Cerebellar cortex (tissue), 1 donor: ENCODE measurements at regions not wholly inside any gene's neighbourhood (a gene's known extent, or its start where the extent isn't known, plus 50 kb on each side); places are given as distances from the start of the nearest gene placed in this dataset.

Source experiments
- DNase-seq: peaks from one replicate; pipeline ENCODE4 v3.0.0-alpha.2; 2015; ENCODE audit warnings: low spot score

DNA sequence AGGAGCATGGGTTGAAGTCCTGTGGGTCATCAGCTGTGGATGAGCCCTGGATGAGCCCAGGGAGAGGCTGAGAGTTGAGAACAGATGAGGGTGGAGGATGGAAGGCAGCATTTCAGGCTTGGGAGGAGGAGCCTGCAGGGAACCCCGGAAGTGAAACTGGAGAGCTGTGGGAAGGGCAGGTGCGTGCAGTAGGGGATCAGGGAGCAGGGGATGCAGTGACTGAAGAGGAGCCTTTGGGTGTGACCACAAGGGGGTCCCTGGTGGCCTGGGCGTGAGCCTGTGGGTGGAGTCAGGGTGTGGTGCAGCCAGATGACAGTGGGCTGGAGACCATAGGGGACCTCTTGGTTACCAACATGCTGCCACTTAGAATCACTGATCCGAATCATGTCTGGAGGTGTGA lies 115.5 kb downstream of the PAPOLA start:
- no peak for DNase-seq

DNA sequence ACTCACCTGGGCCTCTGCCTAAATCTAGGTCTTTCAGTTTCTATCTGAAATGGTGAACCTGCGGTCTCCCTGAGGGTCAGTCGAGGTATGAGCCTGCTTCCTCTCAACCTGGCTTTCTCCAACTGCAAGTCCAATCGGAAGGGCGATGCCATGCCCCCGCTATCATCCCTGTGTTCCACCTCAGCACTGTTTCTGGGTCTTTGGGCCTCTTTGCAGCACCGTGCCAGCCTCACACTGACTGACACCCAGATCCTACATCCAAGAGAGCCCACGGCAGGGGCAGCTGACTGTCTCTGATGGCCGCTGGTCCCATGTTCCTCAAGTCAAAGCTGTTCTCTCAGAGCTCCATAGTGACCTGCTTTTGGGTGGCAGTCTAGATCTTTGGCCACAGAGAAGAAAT lies 120.7 kb downstream of the PAPOLA start:
- no peak for DNase-seq

DNA sequence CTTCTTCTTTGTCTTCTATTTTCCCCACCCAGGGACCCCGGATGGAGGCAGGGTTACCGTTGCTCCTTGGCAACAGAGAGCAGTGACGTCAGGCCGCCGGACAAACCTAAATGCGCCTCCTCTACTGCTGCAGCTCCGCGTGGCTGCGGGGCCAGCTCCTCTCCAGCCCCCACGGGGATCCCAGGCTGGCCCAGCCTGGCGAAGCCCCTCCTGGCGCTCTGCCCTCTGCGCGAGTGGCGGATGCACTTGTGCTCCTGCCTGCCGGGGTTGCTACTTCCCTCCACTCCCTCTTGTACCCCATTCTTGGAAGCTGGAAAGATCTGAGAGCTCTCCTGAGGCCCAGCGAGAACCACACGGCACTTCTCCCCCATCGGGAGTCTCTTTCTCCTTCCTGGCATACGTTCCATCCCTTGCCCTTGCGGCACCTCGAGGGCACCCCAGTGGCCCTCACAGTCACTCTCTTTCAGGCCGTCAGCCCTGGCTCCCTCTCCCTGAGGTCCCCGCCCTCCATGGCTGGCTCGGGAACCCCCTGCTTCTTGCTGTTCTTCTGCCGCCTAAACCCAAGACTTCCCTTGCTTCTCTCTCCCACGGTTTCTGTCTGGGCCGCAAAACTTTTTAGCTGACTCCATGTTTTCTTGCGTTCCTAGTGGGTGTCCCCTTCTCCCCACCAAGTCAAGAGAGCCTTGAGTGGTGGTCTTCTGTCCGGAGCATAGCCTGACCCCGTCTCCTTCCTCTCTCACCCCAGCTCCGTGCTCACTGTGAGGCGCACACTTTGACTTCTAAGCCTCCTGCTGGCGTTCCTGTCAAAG lies 121.7 kb downstream of the PAPOLA start:
- DNase-seq: no peak

DNA sequence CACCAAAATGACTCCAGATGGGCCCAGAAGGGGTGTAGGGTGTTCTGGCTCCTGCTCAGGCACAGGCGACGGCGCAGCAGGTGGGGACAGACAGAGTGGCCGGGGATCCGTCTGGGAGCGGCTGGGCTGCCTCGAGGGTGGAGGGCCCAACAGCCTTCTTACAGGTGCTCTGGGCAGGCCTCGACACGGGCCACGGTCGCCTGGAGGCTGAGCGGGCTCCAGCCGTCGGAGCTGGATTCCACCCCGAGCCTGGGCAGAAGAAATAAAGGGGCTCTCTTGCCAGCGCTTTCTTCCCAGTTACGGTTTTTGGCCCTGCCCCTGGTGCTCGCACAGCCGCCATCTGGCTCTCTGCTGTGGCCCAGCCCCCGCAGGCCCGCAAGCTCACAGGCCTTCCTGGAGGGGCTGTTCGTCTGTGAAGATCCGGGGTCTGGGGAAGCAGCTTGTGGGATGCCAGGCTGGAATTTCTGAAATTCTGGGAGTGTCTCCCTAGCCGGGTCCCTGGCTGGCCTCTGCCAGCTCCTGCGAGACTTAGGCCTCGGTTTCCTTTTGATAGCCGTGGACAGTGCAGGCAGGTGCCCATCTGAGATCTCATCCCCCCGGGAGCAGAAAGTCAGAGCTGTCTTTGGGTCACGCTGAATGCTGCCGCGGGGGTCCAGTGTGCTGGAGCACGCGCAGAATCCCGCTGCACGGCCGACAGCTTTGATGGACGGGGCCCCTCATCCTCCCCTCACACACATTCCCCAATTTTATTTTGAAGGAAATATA lies 122.7 kb downstream of the PAPOLA start:
- peak; percentile 37 for DNase-seq

DNA sequence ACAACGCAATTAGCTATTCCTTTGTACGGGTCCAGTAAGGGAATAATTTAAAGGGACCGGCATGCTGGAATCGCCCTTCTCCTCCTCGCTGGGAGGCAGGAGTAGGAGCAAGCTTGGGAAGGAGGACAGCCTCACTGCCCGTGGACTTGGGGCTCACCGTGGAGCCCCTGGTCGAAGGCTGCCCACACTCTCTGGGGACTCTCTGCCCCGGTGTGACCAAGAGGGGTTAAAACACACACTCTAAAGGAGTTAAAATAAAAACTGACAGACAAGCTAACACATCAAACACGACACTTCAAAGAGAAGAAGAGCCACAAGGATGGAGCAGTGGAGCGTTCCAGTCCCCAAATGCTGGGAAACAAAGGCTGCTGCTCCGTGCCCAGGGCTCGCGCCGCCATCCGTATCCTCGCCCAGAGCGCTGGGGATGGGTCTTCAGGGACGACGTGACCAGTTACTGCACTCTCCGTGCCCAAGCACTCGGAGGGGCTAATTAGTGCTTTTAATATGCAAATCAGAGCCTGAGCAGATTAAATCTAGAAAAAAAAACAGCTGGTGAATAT lies 123.3 kb downstream of the PAPOLA start:
- DNase-seq: no peak

DNA sequence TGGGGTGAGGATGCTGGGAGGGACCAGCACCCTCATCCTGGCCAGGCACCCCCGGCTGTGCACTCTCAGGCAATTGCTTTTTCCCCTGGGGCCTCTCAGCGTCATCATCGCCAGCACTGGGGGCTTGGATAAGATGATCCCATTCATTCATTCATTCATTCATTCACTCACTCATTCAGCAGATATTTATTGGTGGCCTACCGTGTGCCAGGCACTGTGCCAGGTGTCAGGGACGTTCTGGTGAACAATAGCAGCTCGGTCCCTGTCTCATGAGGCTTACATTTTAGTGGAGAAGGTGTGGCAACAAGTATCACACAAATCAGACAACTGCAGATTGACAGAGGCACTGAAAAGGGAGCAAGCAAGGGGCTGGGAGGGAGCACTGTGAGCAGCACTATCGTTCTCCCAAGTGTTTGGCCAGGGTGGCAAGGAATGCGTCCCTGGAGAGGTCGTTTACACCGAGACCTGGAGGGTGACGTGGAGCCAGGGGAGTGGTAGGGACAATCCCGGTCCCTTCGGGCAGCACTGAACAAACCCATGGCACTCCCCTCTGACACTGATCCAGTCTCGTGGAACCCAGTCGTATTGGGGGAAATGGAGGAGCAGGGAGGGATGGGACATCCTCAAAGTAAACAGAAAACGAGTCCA lies 124.1 kb downstream of the PAPOLA start:
- DNase-seq: no peak

DNA sequence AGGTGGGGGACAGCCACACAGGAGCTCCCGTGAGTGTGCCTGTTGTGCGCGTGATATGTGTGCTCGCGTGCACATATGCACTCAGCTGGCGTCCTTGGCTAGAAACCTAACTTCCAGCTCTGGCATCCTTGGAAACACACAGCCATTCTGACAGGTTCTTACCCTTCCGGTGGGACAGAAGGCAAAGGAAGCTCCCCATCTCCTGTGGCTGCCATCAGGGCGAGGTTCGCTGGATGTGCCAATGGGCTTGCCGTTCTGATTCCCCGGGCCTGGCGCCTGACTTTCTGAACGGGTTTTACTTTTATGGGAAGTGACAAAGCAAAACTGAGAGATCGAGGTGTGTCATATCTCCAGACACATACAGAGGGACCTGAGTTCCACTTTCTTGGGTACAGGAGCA lies 124.7 kb downstream of the PAPOLA start:
- no peak for DNase-seq

DNA sequence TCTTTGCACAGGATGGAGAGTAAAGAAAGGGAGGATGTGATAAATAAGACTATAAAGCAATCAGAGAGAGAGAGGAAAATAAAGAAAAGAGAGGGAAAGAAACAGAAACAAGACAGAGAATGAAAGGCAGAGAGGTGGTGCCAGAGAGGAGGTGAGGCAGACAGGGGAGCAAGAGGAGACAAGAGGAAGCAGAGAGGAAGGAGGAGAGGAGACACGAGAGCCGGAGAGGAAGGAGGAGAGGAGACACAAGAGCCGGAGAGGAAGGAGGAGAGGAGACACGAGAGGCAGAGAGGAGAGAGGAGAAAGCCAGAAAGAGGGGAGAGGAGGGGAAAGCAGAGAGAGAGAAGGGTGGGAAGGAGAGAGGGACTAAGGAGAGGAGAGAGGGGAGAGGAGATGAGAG lies 125.2 kb downstream of the PAPOLA start:
- no peak for DNase-seq

DNA sequence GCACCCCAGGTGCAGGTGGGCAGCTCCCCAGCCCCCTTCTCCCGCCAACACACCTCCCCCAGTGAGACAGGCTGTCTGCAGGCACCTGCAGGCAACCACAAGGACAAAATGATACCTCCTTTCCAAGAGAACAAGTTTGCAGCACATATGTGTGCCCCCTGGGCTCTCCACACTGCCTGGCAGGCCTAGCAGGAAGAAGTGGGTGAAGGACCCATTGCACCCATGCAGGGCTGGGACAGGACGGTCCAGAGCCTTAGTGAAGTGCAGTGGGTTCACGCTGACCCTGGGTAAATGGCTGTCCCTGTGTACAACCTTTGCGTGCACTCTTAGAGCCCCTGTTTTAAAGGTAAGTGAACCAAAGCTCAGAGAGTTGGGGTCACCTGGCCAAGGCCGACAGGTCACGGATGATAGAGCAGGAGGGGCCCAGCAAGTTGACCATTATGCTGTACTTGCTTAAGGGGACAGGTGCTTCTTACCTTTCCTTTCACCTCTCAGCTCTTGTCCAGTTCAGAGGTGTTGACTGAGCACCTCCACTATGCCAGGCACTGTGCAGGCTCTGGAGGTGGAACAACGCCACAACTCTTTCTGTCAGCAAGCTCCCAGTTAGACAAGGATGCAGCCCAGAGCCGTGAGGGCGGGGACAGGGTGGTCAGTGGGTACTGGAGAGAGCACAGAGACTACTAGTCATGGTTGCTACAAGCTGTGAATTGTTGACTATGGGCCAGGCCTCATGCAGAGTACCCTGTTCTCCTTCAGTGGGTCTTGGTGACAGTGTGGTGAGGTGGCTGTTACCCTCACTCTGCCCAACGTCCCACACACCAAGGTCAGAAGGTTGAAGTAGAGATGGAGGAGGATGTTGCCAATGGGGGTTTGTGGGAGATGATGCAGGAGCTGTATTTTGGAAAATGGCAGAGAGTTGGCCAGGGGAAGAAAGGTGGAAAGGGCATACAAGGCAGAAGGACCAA lies 125.9 kb downstream of the PAPOLA start:
- no peak for DNase-seq

DNA sequence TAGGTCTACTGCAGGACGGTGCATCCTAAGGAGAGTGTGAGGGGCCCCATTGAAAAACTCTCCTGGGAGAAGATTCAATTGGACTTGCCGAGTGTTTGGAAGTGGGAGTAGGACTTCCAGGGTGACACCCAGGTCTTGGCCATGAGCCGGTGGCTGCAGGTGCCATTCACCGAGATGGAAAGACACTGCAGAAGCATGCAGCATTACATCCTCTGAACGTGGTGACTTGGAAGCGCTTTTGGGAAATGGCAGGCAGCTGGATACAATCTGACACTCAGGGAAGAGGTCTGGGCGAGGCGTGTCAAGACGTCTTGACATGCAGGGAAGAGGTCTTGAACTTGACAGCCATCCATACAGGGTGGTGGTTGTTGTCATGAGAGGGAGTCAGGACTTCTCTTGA lies 126.9 kb downstream of the PAPOLA start:
- no peak for DNase-seq

DNA sequence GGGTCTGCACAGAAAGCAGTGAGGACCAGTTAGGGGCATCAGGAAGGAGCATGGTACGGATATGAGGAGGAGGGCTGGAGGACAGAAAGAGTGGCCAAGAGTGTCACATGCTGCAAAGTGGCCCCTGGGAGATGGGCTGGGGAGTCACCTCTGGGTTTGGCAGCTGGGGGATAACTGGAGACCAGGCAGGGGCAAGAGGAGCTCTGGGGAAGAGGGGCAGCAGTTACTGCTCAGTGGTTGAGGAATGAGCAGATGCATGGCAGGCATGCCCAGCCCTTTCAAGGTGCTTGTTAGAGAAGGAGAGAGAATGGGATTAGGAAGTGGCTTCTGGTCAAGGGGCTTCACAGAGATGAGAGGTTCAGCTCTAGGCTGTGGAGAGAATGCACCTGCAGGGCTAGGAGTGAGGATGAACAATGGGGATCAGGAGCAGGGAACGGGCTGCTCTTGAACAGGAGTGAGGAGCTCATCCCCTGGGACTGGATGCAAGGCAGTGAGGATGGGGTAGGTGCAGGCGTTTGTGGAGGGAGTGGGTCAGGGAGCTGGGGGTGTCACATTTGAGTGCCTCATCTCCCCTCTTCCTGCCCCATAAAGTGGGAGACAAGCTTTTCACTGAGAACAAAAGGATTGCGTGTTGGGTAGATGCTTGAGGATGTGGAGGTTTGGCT lies 127.5 kb downstream of the PAPOLA start:
- no peak for DNase-seq

DNA sequence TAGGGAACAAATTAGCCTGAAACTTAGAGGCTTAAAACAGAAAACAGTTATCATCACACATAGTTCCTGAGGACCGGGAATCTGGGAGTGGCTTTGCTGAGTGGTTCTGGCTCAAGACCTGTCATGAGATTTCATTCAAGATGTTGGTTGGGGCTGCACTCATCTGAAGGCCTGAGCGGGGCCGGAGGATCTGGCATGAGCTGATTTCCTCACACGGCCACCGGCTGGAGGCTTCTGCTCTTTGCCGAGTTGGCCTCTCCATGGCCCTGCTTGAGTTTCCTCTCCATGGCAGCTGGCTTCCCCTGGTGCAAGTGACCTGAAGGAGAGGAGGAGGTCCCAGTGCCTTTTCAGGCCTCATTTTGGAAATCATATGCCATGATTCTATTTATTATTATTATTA lies 128.1 kb downstream of the PAPOLA start:
- no peak for DNase-seq

DNA sequence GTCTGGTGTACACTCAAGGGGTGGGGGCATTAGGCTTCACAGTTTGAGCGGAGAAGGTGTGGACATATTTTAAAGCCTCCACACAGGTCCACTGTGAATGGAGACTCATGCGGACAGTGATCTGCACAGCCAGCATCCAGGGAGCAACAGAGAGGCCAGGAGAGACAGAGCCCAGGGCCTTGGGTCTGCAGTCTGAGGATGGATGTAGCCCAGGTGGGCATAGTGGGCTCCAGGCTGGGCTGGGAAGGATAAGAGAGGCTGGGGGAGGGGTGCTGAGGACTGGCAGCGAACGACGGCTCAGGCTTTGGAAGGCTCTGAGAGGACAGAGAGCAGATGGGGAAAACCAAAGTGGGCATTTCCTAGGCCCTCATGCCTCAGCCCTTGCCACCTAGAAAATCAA lies 128.8 kb downstream of the PAPOLA start:
- no peak for DNase-seq

DNA sequence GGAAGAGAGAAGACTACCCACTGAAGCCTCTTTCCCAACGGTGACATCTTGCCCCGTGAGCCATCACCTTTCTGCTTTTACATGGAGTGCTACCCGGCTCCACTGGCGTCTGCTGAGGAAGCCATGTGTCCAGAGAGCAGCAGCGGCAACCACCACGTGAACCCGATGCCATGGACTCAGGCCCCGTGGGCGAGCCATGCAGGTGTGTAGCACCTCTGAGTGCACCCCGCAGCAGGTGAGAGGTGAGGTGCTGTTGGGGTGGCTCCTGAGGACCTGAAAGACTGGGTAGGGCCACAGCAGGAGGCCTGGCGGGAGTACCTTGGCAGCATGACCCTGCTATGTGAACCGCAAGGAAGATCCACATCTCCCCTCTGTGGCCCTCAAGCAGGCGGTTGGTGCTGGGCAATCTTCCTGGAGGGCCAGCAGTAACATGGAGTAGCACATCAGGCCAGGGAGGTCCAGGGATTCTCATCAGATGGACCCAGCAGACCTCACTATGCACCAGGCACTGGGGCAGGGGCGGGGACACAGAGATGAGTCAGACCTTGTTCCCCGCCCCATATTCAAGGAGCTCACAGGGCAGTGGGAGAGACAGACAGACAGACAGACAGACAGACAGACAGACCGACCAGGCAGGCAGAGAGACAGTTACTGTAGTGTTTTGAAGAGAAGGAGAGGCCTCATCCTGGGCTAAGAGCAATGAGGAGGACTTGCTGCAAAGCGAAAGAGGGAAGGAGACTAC lies 129.6 kb downstream of the PAPOLA start:
- DNase-seq: no peak

DNA sequence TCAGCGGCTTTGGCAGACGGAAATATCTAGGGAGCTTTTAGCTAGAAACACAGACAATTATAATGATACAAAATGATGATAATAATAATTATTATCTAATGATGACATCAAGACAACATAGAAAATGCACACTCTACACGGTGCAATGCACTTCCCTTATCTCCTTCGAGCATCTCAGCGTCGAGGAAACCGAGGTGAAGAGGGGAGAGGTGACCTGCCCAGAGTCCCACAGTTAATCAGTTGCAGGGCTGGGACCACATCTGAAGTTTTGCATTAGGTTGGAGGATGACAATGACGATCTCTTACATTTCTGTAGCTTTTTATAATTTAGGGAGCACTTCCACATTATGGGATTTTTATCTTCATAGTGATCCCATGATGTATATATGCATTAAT lies 130.2 kb downstream of the PAPOLA start:
- DNase-seq: no peak

DNA sequence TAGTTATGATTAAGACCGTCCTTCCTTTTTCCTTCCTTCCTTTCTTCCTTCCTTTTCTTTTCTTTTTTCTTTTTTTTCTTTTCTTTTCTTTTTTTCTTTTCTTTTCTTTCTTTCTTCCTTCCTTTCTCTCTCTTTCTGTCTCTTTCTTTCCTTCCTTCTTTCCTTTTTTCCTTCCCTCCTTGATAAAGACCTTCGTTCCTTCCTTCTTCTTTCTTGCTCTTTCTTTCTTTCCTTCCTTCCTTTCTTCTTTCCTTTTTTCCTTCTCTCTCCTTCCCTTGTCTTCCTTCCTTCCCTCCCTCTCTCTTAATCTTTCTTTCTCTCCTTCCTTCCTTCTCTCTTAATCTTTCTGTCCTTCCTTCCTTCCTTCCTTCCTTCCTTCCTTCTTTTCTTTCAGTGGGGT lies 130.9 kb downstream of the PAPOLA start:
- DNase-seq: no peak

DNA sequence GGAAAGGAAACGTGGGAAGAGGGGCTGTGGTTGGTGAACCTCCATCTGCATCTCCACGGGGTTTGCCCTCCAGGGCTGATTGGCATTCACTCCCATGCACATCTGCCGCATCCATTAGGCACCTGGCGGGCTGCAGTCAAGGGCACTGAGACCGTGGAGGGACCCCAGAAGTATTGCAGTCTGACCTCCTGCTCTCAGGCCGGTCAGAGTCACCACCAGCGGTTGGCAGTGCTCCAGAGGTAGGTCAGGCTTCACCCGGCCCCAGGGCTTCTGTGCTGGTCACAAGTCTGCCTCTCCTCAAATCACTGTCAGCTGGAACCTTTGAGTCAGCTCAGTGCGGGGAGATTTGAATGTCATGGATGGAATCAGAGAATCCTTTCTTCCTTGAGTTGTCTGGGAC lies 132.3 kb downstream of the PAPOLA start:
- no peak for DNase-seq

DNA sequence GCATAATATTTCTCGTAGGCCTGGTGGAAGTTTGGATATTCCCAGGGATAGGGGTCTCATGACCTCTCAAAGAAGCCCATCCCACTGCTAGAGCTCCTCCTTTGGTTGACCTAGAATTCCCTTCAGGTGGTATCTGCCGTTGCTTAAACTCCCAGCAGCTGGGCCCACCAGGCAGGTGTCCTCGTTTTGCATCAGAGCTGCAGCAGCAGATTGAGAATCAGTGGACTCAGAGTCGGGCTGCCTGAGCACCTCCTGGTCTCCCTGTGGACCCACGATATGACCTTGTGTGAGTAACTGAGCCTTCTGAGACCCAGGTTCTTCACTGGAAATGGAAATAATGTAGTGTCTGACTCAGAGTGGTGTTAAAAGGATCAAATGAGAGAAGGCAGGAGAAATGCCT lies 132.7 kb downstream of the PAPOLA start:
- DNase-seq: no peak

DNA sequence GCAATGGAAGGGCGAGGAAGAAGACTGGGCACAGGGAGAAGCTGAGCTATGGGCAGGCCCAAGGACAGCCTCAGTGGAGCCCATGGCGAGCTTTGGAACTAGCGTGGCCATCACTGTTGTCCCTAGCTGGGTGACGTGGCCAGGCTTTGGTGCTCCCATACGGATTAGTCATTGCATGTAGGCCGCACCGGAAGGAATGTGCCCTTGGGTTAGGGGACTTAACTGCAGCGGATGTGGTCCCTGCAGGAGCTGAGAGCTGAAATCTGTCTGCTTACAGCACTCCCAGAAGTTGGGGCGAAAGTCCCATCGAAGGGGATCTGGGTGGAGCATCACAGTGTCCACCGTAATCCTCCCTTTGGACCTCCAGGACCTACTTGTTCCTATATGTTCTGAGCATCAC lies 133.7 kb downstream of the PAPOLA start:
- DNase-seq: no peak

DNA sequence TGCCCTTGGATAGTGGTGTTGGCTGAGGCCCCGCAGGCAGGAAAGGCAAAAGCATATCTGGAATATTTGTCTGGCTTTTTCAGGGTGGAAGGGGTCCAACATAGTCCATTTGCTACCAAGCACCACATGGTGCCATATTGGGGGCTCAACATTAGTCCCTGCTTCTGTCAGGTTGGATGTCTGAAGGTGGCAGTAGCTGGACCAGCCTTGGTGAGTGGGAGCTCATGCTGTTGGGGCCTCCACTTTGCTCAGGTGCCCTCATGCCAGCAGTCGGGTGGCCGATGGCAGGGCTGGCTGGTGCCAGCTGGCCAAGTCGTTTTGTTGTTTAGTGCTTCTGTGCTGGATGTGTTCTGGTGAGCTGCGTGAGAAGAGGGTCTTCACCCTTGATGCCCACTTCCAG lies 135.3 kb downstream of the PAPOLA start:
- DNase-seq: no peak
